ENCODE measurements at regions not wholly inside any gene's neighbourhood (a gene's known extent, or its start where the extent isn't known, plus 50 kb on each side); places are given as distances from the start of the nearest gene placed in this dataset.
A peak's percentile ranks its signal among the peaks of the same experiment; 100 is the strongest.

DNA sequence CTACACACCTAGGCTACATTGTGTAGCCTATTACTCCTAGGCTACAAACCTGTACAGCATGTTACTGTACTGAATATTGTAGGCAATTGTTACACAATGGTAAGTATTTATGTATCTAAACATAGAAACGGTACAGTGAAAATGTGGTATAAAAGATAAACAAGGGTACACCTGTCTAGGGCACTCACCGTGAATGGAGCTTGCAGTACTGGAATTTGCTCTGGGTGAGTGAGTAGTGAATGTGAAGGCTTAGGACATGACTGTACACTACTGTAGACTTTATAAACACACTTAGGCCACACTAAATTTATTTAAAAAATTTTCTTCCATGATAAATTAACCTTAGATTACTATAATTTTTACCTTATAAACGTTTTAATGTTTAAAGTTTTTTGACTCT lies 171.7 kb upstream of the NCAM1 start:
- no peak for ATAC-seq
- H3K9me3 ChIP-seq, result no peaks in the 10 kb centered on the region
- H3K27ac ChIP-seq, result no peak overlapping the region
- H3K27me3 ChIP-seq, result no peaks in the 10 kb centered on the region
- 31 to 55% methylated on average over 3 of the region's 3 CpGs for WGBS, 2 donors (ENCODE audit: low coverage in 1 of 2)
- H3K36me3 ChIP-seq, result no peaks in the 10 kb centered on the region
- H3K4me1 ChIP-seq, result peaks cover 0 to 37% (median 15%) of the 10 kb centered on the region in 3 donors
- H3K4me3 ChIP-seq, result no peak overlapping the region
- TF ChIP-seq CTCF (IDR thresholded peaks at IDR 0.05), result no peak
- TF ChIP-seq POLR2A (IDR thresholded peaks at IDR 0.05), result no peak
- no peak for TF ChIP-seq EP300 (IDR thresholded peaks at IDR 0.05)
- no peak for TF ChIP-seq POLR2AphosphoS5 (IDR thresholded peaks at IDR 0.05)

GRCh38 chr11:112790286-112790685 lies 170.9 kb upstream of the NCAM1 start:
- Histone ChIP-seq H3K4me3 (no peak overlapping the region), H3K27ac (no peak overlapping the region), H3K36me3 (no peaks in the 10 kb centered on the region), H3K9me3 (no peaks in the 10 kb centered on the region), H3K27me3 (no peaks in the 10 kb centered on the region), H3K4me1 (peaks cover 0 to 37% (median 9%) of the 10 kb centered on the region in 3 donors)
- ATAC-seq, result no peak
- TF ChIP-seq POLR2AphosphoS5 (IDR thresholded peaks at IDR 0.05) (no peak), POLR2A (IDR thresholded peaks at IDR 0.05) (no peak), EP300 (IDR thresholded peaks at IDR 0.05) (no peak), CTCF (IDR thresholded peaks at IDR 0.05) (no peak)
- WGBS, 2 donors (ENCODE audit: low coverage in 1 of 2), result 75 to 81% methylated on average over 3 of the region's 3 CpGs

DNA sequence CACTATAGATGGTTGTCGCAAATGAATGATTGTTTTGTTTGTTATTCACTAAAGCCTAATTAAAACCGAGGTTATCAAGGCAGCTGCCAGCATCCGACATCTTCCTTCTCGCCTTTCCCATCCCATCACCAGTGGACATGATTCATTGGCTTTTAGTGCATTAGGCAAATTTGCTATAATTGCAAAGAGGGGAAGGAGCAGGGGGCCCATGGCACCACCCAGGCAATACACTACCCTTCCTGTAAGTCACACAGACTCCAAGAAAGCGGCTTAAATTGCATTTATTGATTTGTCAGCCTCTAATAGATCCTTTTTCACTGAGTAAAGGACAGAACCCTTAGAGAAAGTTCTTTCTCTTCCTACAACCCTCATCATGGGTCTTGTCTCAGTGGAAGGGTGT lies 169.2 kb upstream of the NCAM1 start:
- Histone ChIP-seq H3K9me3 (no peaks in the 10 kb centered on the region), H3K4me3 (no peak overlapping the region), H3K4me1 (peaks cover 0 to 38% (median 15%) of the 10 kb centered on the region in 3 donors), H3K27me3 (no peaks in the 10 kb centered on the region), H3K27ac (no peak overlapping the region), H3K36me3 (no peaks in the 10 kb centered on the region)
- 86 to 89% methylated on average over 5 of the region's 5 CpGs for WGBS, 2 donors (ENCODE audit: low coverage in 1 of 2)
- ATAC-seq, result no peak
- TF ChIP-seq POLR2A (IDR thresholded peaks at IDR 0.05), result no peak
- no peak for TF ChIP-seq POLR2AphosphoS5 (IDR thresholded peaks at IDR 0.05)
- no peak for TF ChIP-seq CTCF (IDR thresholded peaks at IDR 0.05)
- no peak for TF ChIP-seq EP300 (IDR thresholded peaks at IDR 0.05)

DNA sequence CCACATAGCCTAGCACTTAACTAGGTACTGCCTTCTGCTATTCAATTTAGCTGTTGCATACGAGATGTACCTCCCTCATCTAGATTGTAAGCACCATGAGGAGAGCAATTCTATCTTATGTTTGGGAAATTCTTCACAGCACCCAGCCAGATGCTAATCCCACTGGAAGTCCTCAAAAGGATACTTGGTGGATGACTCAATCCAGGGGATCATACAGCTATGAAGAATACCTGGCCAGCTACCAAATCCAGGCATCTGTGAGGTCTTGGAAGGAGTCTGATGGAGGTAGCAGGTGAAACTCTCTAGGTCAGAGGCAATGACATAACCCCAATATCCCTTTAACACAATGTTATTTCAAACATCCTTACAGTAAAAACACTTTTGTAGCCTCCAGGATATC lies 167.8 kb upstream of the NCAM1 start:
- Histone ChIP-seq H3K4me1 (peaks cover 0 to 49% (median 15%) of the 10 kb centered on the region in 3 donors), H3K36me3 (no peaks in the 10 kb centered on the region), H3K4me3 (no peak overlapping the region), H3K27me3 (no peaks in the 10 kb centered on the region), H3K27ac (peak overlapping the region; percentile 41 to 84 (median 70)), H3K9me3 (no peaks in the 10 kb centered on the region)
- no peak for ATAC-seq
- WGBS, 2 donors (ENCODE audit: low coverage in 1 of 2), result 83% methylated on average over 1 of the region's 1 CpG; no CpG with 5 or more reads in 1 of the 2 donors
- TF ChIP-seq CTCF (IDR thresholded peaks at IDR 0.05) (no peak), EP300 (IDR thresholded peaks at IDR 0.05) (no peak), POLR2A (IDR thresholded peaks at IDR 0.05) (no peak), POLR2AphosphoS5 (IDR thresholded peaks at IDR 0.05) (no peak)

DNA sequence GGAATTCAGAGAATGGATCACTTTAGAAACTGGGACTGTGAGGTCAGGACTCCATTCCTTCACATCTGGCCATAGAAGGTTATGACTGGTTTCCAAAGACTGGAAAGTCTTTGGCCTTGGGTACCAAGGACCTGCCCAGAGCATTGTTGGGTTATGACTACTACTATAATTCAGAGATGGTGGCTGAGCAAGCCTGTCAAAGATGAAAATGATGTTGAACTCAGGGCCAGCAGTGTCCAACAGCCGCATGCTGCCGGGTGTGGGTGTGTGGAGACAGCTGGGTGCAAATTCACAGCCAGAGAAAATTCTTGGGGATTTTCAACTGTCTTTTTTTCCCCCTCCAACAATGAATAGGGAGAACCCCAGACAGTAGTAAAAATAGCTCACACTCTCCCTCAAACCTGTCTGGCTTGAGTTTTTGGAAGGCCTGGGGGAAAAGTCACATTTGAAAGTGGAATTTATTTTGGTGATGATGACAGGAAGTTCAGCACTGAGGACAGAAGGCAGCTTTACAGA lies 166.8 kb upstream of the NCAM1 start:
- Histone ChIP-seq H3K4me1 (peaks cover 0 to 49% (median 15%) of the 10 kb centered on the region in 3 donors), H3K9me3 (no peaks in the 10 kb centered on the region), H3K4me3 (no peak overlapping the region), H3K36me3 (no peaks in the 10 kb centered on the region), H3K27ac (peak overlapping the region; percentile 41 to 84 (median 70)), H3K27me3 (no peaks in the 10 kb centered on the region)
- 6% methylated on average over 2 of the region's 2 CpGs; no CpG with 5 or more reads in 1 of the 2 donors for WGBS, 2 donors (ENCODE audit: low coverage in 1 of 2)
- TF ChIP-seq POLR2A (IDR thresholded peaks at IDR 0.05), result no peak
- peak; percentile 60 for TF ChIP-seq POLR2AphosphoS5 (IDR thresholded peaks at IDR 0.05)
- peak; percentile 76 for ATAC-seq
